Left lung (tissue), 4 donors: ENCODE measurements at regions not wholly inside any gene's neighbourhood (a gene's known extent, or its start where the extent isn't known, plus 50 kb on each side); places are given as distances from the start of the nearest gene placed in this dataset.

ENCODE experiments used
- ATAC-seq: fragments of 200-7000 bp; cut with Tn5 transposase; one replicate; pipeline ENCODE4 v1.9.1; 2020; ENCODE audit warnings: moderate library complexity
- DNase-seq, 4 donors: peaks; one replicate each; pipeline ENCODE4 v3.0.0-alpha.2; 2013 to 2020
- H3K27ac ChIP-seq, 2 donors: fragments of 200-600 bp; sonication (generic) in 1 of 2; one replicate each; pipeline versions ENCODE4 v1.5.0 to v1.8.0; 2020 to 2021
- H3K27me3 ChIP-seq, 2 donors: fragments of 200-600 bp; sonication (generic) in 1 of 2; one replicate each; pipeline versions ENCODE4 v1.5.0 to v1.8.0; 2020 to 2021
- H3K36me3 ChIP-seq, 2 donors: fragments of 200-600 bp; sonication (generic) in 1 of 2; one replicate each; pipeline versions ENCODE4 v1.5.0 to v1.8.0; 2020 to 2021
- H3K4me1 ChIP-seq, 2 donors: fragments of 200-600 bp; one replicate each; pipeline ENCODE4 v1.8.0; 2021
- H3K4me3 ChIP-seq, 2 donors: fragments of 200-600 bp; sonication (generic) in 1 of 2; one replicate each; pipeline versions ENCODE4 v1.5.0 to v1.8.0; 2020 to 2021; ENCODE audit warnings: mild to moderate bottlenecking in 1 of 2
- H3K9me3 ChIP-seq, 2 donors: fragments of 200-600 bp; sonication (generic) in 1 of 2; one replicate each; pipeline versions ENCODE4 v1.5.0 to v1.8.0; 2020 to 2021
- intact Hi-C, 2 donors: fragments of 100-400 bp; cut with DNase I; formaldehyde crosslinking; loops; one replicate each; pipeline versions ENCODE4 v1.11.2 to v1.14.2; 2022
- TF ChIP-seq, protein P1 (sequence below), 2 donors: fragments of 200-600 bp; sonication (generic) in 1 of 2; IDR thresholded peaks; one replicate each; pipeline versions ENCODE4 v1.5.0 to v1.8.0; 2021; ENCODE audit warnings: antibody characterized with exemption in 2 of 2
- donor health status: DM: no; HTN: yes; CAD: no.
- donor health status: DM: no; HTN: no; CAD: no.

DNA sequence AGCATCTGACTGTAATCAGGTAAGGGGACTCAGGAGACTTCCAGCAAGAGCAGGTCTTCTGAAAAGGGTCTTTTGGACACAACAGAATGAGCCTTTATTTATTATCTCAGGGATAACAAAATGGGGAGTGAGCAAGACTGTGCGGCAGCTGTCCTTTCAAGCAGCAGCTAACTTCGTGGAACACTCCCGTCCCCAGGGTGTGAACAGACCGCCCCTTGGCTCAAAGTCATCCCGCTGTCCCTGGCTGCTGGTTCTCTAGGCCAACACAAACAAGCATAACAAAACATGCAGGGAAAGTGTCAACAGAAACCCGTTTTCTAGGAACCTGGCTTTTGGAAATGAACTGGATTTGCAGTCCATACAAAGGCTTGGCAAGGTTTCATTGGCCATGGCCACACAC lies 787.9 kb upstream of the FANCL start:
- no peaks in the 10 kb centered on the region for H3K4me1 ChIP-seq
- H3K4me3 ChIP-seq, result no peak overlapping the region
- ATAC-seq, result no peak
- DNase-seq, result no peak
- TF ChIP-seq, protein P1, sequence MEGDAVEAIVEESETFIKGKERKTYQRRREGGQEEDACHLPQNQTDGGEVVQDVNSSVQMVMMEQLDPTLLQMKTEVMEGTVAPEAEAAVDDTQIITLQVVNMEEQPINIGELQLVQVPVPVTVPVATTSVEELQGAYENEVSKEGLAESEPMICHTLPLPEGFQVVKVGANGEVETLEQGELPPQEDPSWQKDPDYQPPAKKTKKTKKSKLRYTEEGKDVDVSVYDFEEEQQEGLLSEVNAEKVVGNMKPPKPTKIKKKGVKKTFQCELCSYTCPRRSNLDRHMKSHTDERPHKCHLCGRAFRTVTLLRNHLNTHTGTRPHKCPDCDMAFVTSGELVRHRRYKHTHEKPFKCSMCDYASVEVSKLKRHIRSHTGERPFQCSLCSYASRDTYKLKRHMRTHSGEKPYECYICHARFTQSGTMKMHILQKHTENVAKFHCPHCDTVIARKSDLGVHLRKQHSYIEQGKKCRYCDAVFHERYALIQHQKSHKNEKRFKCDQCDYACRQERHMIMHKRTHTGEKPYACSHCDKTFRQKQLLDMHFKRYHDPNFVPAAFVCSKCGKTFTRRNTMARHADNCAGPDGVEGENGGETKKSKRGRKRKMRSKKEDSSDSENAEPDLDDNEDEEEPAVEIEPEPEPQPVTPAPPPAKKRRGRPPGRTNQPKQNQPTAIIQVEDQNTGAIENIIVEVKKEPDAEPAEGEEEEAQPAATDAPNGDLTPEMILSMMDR (IDR thresholded peaks at IDR 0.05), result no peak
- no peaks in the 10 kb centered on the region for H3K36me3 ChIP-seq
- intact Hi-C loops, result no loop called here
- no peaks in the 10 kb centered on the region for H3K9me3 ChIP-seq
- no peaks in the 10 kb centered on the region for H3K27me3 ChIP-seq
- H3K27ac ChIP-seq, result no peak overlapping the region

DNA sequence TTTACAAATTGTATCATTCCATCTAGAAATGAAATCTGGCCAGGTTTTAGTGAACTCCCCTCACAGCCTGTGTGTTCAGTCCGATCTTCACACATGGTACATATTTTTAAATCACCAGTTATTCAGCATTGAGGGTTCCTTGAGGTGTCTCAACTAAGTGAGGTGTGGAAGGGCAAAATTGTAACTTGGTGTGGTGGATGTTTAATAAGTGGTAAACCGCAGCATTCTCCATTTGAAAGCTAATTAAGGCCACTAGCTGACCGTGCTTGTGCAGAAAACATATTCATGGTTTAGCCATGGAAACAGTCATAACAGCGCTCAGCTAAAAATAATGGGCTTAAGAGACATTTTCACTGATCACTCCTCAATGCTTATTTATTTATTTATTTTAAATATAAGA lies 786.2 kb upstream of the FANCL start:
- Histone ChIP-seq H3K4me3 (no peak overlapping the region), H3K4me1 (no peaks in the 10 kb centered on the region), H3K27ac (no peak overlapping the region), H3K27me3 (no peaks in the 10 kb centered on the region), H3K9me3 (no peaks in the 10 kb centered on the region), H3K36me3 (no peaks in the 10 kb centered on the region)
- intact Hi-C loops, result no loop called here
- DNase-seq (no peak), ATAC-seq (no peak)
- TF ChIP-seq, protein P1 (IDR thresholded peaks at IDR 0.05), result no peak

- DNase-seq, result peak; percentile 31 to 71 (median 48)
- intact Hi-C loops, result no loop called here
- peak; percentile 73 for ATAC-seq
- Histone ChIP-seq H3K27me3 (no peaks in the 10 kb centered on the region), H3K4me1 (no peaks in the 10 kb centered on the region), H3K36me3 (no peaks in the 10 kb centered on the region), H3K4me3 (no peak overlapping the region), H3K9me3 (no peaks in the 10 kb centered on the region), H3K27ac (no peak overlapping the region)
- TF ChIP-seq, protein P1 (IDR thresholded peaks at IDR 0.05), result peak; percentile 46 to 50
Observed at GRCh38 chr2:59025157-59025757, 784.1 kb upstream of the FANCL start.

DNA sequence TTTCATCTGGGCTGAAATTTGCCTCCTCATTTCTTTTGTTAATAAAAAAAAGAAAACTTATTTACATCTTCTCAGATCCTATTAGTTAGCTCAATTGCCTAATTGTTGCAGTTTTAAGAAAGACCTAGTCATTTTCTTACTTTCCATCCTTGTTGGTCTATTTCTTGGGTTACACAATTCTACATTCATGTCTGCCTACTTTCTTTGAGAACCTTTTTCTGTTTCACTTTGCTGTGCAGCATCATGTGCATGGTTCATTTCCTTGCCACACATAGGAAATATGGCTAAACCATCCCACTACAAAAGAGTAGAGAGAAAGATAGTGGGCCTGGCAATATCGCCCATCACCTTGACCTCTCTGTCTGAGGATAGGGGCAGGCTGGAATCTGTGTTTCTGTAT lies 780.7 kb upstream of the FANCL start:
- H3K9me3 ChIP-seq, result no peaks in the 10 kb centered on the region
- H3K27me3 ChIP-seq, result no peaks in the 10 kb centered on the region
- DNase-seq (no peak), ATAC-seq (no peak)
- TF ChIP-seq, protein P1 (IDR thresholded peaks at IDR 0.05), result no peak
- intact Hi-C loops, result no loop called here
- H3K4me1 ChIP-seq, result no peaks in the 10 kb centered on the region
- H3K4me3 ChIP-seq, result no peak overlapping the region
- H3K36me3 ChIP-seq, result no peaks in the 10 kb centered on the region
- no peak overlapping the region for H3K27ac ChIP-seq

DNA sequence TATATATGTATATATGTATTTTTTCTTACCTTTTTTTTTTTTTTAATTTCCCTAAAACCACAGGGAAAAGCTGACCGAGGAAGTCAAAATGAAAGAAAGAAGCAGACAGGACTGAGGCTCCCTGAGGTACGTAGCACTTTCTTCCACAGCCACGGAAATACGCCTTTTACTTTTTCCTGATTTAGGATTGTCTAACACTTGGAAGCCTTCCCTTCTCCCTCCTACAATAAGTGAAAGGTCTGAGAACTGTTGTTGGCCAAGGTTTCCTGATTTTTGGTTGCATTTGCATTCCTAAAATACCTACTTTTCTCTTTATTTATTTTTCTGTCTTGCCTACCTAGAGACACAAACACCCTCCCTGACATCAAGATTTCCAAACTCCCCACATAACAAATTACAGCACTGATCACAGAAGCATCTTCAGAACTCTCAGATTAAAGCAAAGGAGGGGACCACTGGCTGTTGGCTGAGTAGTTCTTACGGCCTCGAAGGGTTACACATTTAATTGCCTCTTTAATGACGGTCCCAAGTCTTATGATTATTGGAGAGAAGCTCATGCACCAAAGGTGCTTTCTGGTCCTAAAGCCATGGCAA lies 778.5 kb upstream of the FANCL start:
- Histone ChIP-seq H3K36me3 (no peaks in the 10 kb centered on the region), H3K4me3 (no peak overlapping the region), H3K27ac (no peak overlapping the region), H3K27me3 (no peaks in the 10 kb centered on the region), H3K4me1 (no peaks in the 10 kb centered on the region), H3K9me3 (no peaks in the 10 kb centered on the region)
- DNase-seq (no peak), ATAC-seq (no peak)
- intact Hi-C loops, result no loop called here
- TF ChIP-seq, protein P1 (IDR thresholded peaks at IDR 0.05), result no peak
